LNCaP clone FGC (cell line): ENCODE measurements at regions not wholly inside any gene's neighbourhood (a gene's known extent, or its start where the extent isn't known, plus 50 kb on each side); places are given as distances from the start of the nearest gene placed in this dataset.

Source experiments
- DNase-seq: peaks from one replicate; pipeline ENCODE4 v3.0.0-alpha.2; 2011; ENCODE audit warnings: low read depth
- H3K4me3 ChIP-seq: 2 replicates; pipeline ENCODE4 v1.5.1; 2011; ENCODE audit warnings: mild to moderate bottlenecking, low read depth, low read length, control low read depth
- TF ChIP-seq, protein P1 (sequence below): IDR thresholded peaks from 2 replicates; pipeline ENCODE4 v1.5.1; 2012; ENCODE audit warnings: mild to moderate bottlenecking; ENCODE audit not compliant: control insufficient read depth, insufficient read depth; ENCODE audit errors: extremely low read depth

DNA sequence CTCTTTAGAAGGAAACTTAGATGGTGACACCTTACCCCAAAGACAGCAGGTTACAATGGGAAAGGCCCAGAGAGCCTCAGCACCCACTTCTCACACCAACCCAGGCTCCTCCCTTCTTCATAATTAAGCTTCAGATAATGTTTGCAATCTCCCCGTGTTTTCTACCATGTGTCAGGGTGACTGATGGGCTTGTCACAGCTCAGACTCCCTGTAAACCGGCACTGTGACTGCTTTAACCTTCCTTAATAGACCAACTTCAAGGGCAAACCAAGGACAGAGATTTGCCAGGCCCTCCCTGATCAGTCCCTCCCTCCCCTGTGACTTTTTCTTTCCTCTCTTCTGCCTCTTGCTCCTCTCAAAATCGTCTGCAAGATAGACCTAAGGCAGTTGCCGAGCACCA lies 760.6 kb upstream of the EEF2KMT start:
- no peak for DNase-seq
- H3K4me3 ChIP-seq: no peak overlapping the region
- TF ChIP-seq, protein P1, sequence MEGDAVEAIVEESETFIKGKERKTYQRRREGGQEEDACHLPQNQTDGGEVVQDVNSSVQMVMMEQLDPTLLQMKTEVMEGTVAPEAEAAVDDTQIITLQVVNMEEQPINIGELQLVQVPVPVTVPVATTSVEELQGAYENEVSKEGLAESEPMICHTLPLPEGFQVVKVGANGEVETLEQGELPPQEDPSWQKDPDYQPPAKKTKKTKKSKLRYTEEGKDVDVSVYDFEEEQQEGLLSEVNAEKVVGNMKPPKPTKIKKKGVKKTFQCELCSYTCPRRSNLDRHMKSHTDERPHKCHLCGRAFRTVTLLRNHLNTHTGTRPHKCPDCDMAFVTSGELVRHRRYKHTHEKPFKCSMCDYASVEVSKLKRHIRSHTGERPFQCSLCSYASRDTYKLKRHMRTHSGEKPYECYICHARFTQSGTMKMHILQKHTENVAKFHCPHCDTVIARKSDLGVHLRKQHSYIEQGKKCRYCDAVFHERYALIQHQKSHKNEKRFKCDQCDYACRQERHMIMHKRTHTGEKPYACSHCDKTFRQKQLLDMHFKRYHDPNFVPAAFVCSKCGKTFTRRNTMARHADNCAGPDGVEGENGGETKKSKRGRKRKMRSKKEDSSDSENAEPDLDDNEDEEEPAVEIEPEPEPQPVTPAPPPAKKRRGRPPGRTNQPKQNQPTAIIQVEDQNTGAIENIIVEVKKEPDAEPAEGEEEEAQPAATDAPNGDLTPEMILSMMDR: no peak

DNA sequence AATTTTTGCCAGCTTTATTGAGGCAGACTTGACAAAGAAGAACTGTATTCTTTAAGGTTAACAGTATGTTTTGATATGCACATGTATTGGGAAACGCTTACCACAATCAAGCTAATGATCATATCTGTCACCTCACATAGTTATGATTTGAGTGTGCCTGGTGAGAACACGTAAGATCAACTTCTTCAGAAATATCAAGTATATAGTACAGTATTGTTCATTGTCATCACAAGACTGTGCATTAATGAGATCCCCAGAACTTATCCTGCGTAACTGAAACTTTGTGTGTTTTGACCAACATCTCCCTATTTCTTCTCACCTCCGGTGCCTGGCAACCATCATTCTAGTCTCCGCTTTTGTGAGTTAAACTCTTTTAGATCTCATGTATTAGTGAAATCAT lies 756.4 kb upstream of the EEF2KMT start:
- H3K4me3 ChIP-seq: no peak overlapping the region
- DNase-seq: no peak
- TF ChIP-seq, protein P1: no peak

DNA sequence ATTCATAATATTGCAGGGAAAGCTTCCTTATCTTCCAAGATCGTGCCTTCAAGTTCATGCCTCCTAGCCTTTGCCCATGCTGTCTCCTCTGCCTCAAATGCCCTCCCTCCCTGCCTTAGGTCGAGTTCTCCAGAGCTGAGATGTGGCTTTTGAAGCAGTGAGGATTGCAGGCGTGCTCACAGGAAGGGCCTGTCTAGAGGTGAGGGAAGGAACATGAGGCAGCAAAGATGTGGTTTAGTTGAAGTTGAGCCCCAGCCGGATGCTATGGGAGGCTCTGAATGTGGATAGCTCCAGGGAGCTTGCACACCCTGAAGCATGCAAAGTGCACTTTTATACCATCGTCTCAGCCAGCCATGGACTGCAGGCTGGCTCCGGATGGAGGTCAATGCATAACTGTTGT lies 754.6 kb upstream of the EEF2KMT start:
- no peak overlapping the region for H3K4me3 ChIP-seq
- TF ChIP-seq, protein P1: no peak
- no peak for DNase-seq

DNA sequence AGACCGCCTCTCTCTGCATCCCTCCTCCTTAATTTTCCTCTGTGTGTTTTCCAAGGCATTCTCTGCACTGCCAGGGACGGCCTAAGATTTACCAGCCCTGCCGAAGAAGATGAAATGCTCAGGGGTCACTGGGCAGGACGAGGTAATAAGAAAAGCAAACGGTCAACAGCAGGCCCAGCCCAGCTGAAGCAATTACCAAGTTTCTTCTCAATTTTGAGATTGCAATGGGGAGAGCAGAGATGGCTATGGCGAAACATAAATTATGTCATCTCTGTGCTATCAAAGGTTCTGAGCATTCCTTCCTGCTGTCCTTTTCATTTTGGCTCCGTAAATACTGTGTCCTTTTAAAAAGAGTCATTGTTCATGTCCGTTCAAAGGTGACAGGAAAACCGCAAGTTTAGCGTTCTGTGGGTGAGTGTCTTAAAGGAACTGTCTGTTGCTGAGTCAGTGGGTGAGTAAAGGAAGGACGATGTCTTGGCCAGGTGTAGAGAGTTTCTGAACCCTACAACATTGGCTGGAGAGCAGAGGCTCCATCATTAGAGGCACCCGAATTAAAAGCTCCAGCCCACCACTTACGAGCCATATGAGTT lies 753.9 kb upstream of the EEF2KMT start:
- no peak overlapping the region for H3K4me3 ChIP-seq
- no peak for DNase-seq
- TF ChIP-seq, protein P1: no peak

DNA sequence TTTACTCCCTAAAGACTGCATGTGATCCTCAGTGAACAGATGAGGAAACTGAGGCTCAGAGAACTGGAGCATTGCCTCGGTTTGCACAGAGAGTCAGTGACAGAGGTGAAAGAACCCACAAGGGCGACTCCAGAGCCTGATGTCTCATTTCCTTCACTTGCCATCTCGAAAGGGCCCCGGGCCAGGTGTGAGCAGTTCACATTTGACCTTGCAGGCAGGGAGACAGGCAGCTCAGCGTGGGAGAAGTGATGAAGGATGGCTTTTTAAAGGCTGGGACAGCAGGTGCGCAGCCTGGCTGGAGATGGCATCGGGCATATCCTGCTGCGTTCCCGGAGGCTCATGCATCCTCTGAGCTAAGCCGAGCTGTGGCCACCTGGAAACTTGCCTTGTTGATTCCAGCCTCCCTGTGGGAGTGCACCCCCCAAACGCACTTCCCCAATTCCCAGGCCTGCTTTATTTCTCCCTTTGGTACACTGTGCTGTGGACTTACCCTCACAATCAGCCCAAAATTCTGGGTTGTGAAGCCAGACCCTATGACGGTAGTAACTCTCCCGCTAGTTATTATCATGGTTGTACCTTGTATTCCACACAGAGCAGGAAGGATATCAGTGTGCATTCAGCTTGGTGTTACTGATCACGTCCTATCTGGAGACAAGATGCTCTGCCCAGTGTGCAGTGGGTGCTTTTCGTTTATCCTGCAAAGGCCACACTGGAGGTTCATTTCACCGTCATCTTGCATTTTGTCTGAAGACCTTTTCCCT lies 753.2 kb upstream of the EEF2KMT start:
- no peak for DNase-seq
- TF ChIP-seq, protein P1: no peak
- H3K4me3 ChIP-seq: no peak overlapping the region

DNA sequence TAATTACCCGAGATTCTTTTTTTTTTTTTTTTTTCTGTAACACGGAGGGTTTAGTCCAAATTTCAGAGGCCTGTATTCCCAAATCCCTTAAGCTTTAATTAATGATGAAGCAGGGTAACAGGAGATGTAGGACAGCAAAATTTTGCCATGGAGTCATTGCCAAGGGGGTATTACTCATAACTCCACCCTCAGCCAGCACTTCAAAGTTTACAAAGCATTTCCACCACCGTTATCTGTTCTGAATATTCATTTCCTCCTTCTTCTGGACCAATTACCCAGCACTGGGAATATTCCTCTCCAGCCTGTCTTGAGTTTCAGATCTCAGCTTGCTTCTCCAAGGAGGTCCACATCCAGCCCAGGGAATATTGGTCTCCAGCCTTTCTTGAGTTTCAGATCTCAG lies 747.5 kb upstream of the EEF2KMT start:
- H3K4me3 ChIP-seq: no peak overlapping the region
- DNase-seq: no peak
- TF ChIP-seq, protein P1: no peak
